ENCODE measurements at regions not wholly inside any gene's neighbourhood (a gene's known extent, or its start where the extent isn't known, plus 50 kb on each side); places are given as distances from the start of the nearest gene placed in this dataset.

GRCh38 chr10:125415964-125416363 is 255.6 kb upstream of the CTBP2 start:
- DNase-seq (ENCODE audit: low read depth, low spot score) (no peak), ATAC-seq (no peak), FAIRE-seq (no peak)
- CTCF ChIA-PET: no interaction called here
- Histone ChIP-seq H3K79me2 (ENCODE audit: control insufficient read depth, insufficient read depth, low read length) (no peaks in the 10 kb centered on the region), H2AFZ (ENCODE audit: control insufficient read depth, low read depth, low read length) (no peak overlapping the region), H3K4me1 (ENCODE audit: control insufficient read depth, insufficient read depth, low read length) (no peaks in the 10 kb centered on the region), H3K36me3 (ENCODE audit: control insufficient read depth in 2 of 2, insufficient read depth in 2 of 2, low read length in 1 of 2) (no peaks in the 10 kb centered on the region), H3K9ac (ENCODE audit: control insufficient read depth, insufficient read depth, low read length) (no peak overlapping the region), H3K4me2 (ENCODE audit: control insufficient read depth, insufficient read depth) (no peak overlapping the region), H3K27ac (ENCODE audit: control insufficient read depth, insufficient read depth) (no peak overlapping the region), H4K20me1 (ENCODE audit: control insufficient read depth, insufficient read depth) (no peaks in the 10 kb centered on the region), H3K4me3 (no peak overlapping the region), H3K27me3 (replicated peaks in 1 of 2; ENCODE audit: control insufficient read depth in 2 of 2, insufficient read depth in 2 of 2, low read length in 1 of 2) (no peaks in the 10 kb centered on the region), H3K9me3 (replicated peaks; ENCODE audit: control insufficient read depth, insufficient read depth, low read length) (no peaks in the 10 kb centered on the region)
- 0% methylated on average over 2 of the region's 2 CpGs for WGBS (ENCODE audit: insufficient coverage, insufficient replicate concordance, low lambda C conversion rate, missing lambda C conversion rate)
- RAD21 ChIA-PET (ENCODE audit: unreplicated experiment): no interaction called here
- SMC1A ChIA-PET (ENCODE audit: uncharacterized antibody, unreplicated experiment): no interaction called here
- in situ Hi-C loops (cut with MboI): no loop called here
- intact Hi-C loops (cut with micrococcal nuclease; ENCODE audit: unreplicated experiment): no loop called here
- POLR2A ChIA-PET: no interaction called here
- BruUV-seq (replicated peaks): no TSS peak
- TF ChIP-seq TARDBP (IDR thresholded peaks at IDR 0.05; ENCODE audit: borderline replicate concordance): no peak
- TF ChIP-seq RFX5 (IDR thresholded peaks at IDR 0.05; ENCODE audit: low read depth, low read length): no peak
- no peak for TF ChIP-seq IKZF1 (conservative IDR thresholded peaks at IDR 0.05)
- TF ChIP-seq CEBPB (IDR thresholded peaks at IDR 0.05; ENCODE audit: borderline replicate concordance in 1 of 2, low read depth in 2 of 2, low read length in 2 of 2): no peak
- TF ChIP-seq KLF5 (IDR thresholded peaks at IDR 0.05; ENCODE audit: partially characterized antibody): no peak
- TF ChIP-seq ZNF622 (IDR thresholded peaks at IDR 0.05): no peak
- TF ChIP-seq RUNX3 (IDR thresholded peaks at IDR 0.05; ENCODE audit: low read length): no peak
- no peak for TF ChIP-seq ATF3 (IDR thresholded peaks at IDR 0.05; ENCODE audit: borderline replicate concordance, extremely low read depth, low read depth, low read length)
- TF ChIP-seq BHLHE40 (IDR thresholded peaks at IDR 0.05; ENCODE audit: borderline replicate concordance in 1 of 2, low read depth in 2 of 2, low read length in 1 of 2): no peak
